K562 (cell line): ENCODE measurements at regions not wholly inside any gene's neighbourhood (a gene's known extent, or its start where the extent isn't known, plus 50 kb on each side); places are given as distances from the start of the nearest gene placed in this dataset.

Source experiments
- ATAC-seq: fragments of 200-7000 bp; cut with Tn5 transposase; 3 replicates; pipeline ENCODE4 v1.9.1; 2020; ENCODE audit warnings: moderate library complexity
- BruUV-seq: library from RNA; stranded (reverse); fragments of 400-500 nt; replicated peaks from 2 replicates; lab custom pipeline; 2021; lab: Mats Ljungman, UMichigan
- CTCF ChIA-PET: fragments of 300-600 bp; formaldehyde crosslinking; extraction: SDS; loops from one replicate; lab custom pipeline; 2021; ENCODE audit warnings: low intra/inter-chr PET ratio; lab: Yijun Ruan, JAX
- POLR2A ChIA-PET: fragments of 300-600, 350-650 bp; sonication (Branson Sonifier 250); formaldehyde crosslinking; extraction: SDS; loops from one replicate; lab custom pipeline; 2021; ENCODE audit warnings: antibody characterized with exemption, inconsistent platforms; lab: Yijun Ruan, JAX
- DNase-seq, 4 experiments: peaks; one replicate each; pipeline versions ENCODE4 v3.0.0 to v3.0.0-alpha.2; 2011 to 2018; ENCODE audit warnings: low spot score in 3 of 4, mixed read lengths in 3 of 4; ENCODE audit errors: extremely low read depth in 1 of 4
- FAIRE-seq: peaks from 2 replicates; lab custom pipeline; 2011; peaks lifted over from hg19 to GRCh38; lab: Jason Lieb, UNC
- H2AFZ ChIP-seq: 2 replicates; pipeline ENCODE4 v1.6.0; 2011; ENCODE audit warnings: low read depth, low read length, control low read depth, inconsistent platforms
- H3K27ac ChIP-seq: fragments of 200-600 bp; 3 replicates; pipeline ENCODE4 v1.8.0; 2011; ENCODE audit warnings: low read depth, mild to moderate bottlenecking, control low read depth, inconsistent platforms, low read length, moderate library complexity, mixed read lengths; ENCODE audit errors: extremely low read depth
- H3K27me3 ChIP-seq, 2 experiments: fragments of 300-600 bp in 1 of 2; 2 replicates in 1 of 2; 3 replicates in 1 of 2; pipeline versions ENCODE4 v1.6.0 to v1.8.0; 2011; ENCODE audit warnings: inconsistent platforms in 2 of 2, low read length in 2 of 2, mild to moderate bottlenecking in 1 of 2, mixed read lengths in 1 of 2, moderate library complexity in 1 of 2; ENCODE audit not compliant: control insufficient read depth in 2 of 2, insufficient read depth in 2 of 2
- H3K36me3 ChIP-seq: fragments of 300-600 bp; 3 replicates; pipeline ENCODE4 v1.8.0; 2011; ENCODE audit warnings: mild to moderate bottlenecking, low read length, inconsistent platforms; ENCODE audit not compliant: control insufficient read depth, insufficient read depth
- H3K4me1 ChIP-seq, 2 experiments: fragments of 200-600 bp in 1 of 2; replicated peaks in 1 of 2; 2 replicates in 1 of 2; 3 replicates in 1 of 2; pipeline versions ENCODE4 v1.5.1 to v1.8.0; 2011; ENCODE audit warnings: inconsistent platforms in 2 of 2, low read length in 2 of 2, mild to moderate bottlenecking in 1 of 2, mixed read lengths in 1 of 2, moderate library complexity in 1 of 2; ENCODE audit not compliant: control insufficient read depth in 2 of 2, insufficient read depth in 2 of 2
- H3K4me2 ChIP-seq: 2 replicates; pipeline ENCODE4 v1.6.1; 2011; ENCODE audit warnings: low read length, control low read depth, inconsistent platforms, mixed read lengths; ENCODE audit not compliant: insufficient read depth
- H3K4me3 ChIP-seq: fragments of 200-600 bp; sonication (generic), shearing (Covaris generic); 2 replicates; pipeline ENCODE4 v1.5.1; 2016; ENCODE audit warnings: control low read depth, inconsistent platforms
- H3K79me2 ChIP-seq: fragments of 200-600 bp; 3 replicates; pipeline ENCODE4 v1.8.0; 2011; ENCODE audit warnings: low read length, inconsistent platforms; ENCODE audit not compliant: control insufficient read depth, insufficient read depth
- H3K9ac ChIP-seq, 2 experiments: 2 replicates each; pipeline versions ENCODE4 v1.6.0 to v1.6.1; 2011; ENCODE audit warnings: low read depth in 2 of 2, low read length in 2 of 2, control low read depth in 1 of 2, inconsistent platforms in 1 of 2, mild to moderate bottlenecking in 1 of 2, mixed read lengths in 1 of 2; ENCODE audit not compliant: insufficient read depth in 1 of 2
- H3K9me1 ChIP-seq: one replicate; pipeline ENCODE4 v1.6.0; 2011; ENCODE audit warnings: inconsistent platforms, mild to moderate bottlenecking, low read length, moderate library complexity; ENCODE audit not compliant: control insufficient read depth, insufficient read depth
- H3K9me3 ChIP-seq: replicated peaks from 2 replicates; pipeline ENCODE4 v1.5.1; 2011; ENCODE audit warnings: low read depth, low read length, inconsistent platforms; ENCODE audit not compliant: control insufficient read depth, insufficient read depth
- H4K20me1 ChIP-seq: replicated peaks from 2 replicates; pipeline ENCODE4 v1.6.1; 2011; ENCODE audit warnings: low read length, inconsistent platforms, mixed read lengths; ENCODE audit not compliant: control insufficient read depth, insufficient read depth
- EP300 ChIP-seq: IDR thresholded peaks from 2 replicates; pipeline ENCODE4 v1.6.1; 2012; ENCODE audit warnings: low read length, improper control_type of control experiment
- FOS ChIP-seq: IDR thresholded peaks from 3 replicates; pipeline ENCODE4 v1.6.1; 2011; ENCODE audit not compliant: insufficient read length; ENCODE audit errors: extremely low read depth
- HNRNPL ChIP-seq: fragments of 200-400 bp; formaldehyde crosslinking; IDR thresholded peaks from 2 replicates; pipeline ENCODE4 v1.6.1; 2017; ENCODE audit warnings: low read depth, mild to moderate bottlenecking, low read length
- HNRNPUL1 ChIP-seq: fragments of 200-400 bp; formaldehyde crosslinking; IDR thresholded peaks from 2 replicates; pipeline ENCODE4 v1.6.1; 2017; ENCODE audit warnings: low read length
- IRF1 ChIP-seq: sonication (generic); formaldehyde crosslinking; IDR thresholded peaks from 2 replicates; pipeline ENCODE4 v1.8.0; 2022; ENCODE audit warnings: missing genetic modification reagents, mild to moderate bottlenecking, borderline replicate concordance
- MEIS2 ChIP-seq: fragments of 450-650 bp; IDR thresholded peaks from 2 replicates; pipeline ENCODE4 v1.6.1; 2014; ENCODE audit warnings: mild to moderate bottlenecking; ENCODE audit not compliant: partially characterized antibody
- NFE2 ChIP-seq: IDR thresholded peaks from 2 replicates; pipeline ENCODE4 v1.6.1; 2014; ENCODE audit warnings: antibody characterized with exemption, low read depth
- NONO ChIP-seq, 2 experiments: fragments of 200-400 bp in 1 of 2; fragments of 450-650 bp in 1 of 2; formaldehyde crosslinking in 1 of 2; IDR thresholded peaks; 2 replicates each; pipeline ENCODE4 v1.6.1; 2017; ENCODE audit warnings: low read depth in 2 of 2, mild to moderate bottlenecking in 2 of 2, moderate library complexity in 2 of 2, low read length in 1 of 2
- POLR2G ChIP-seq: fragments of 200-400 bp; formaldehyde crosslinking; IDR thresholded peaks from 2 replicates; pipeline ENCODE4 v1.6.1; 2017; ENCODE audit warnings: low read depth, mild to moderate bottlenecking, antibody characterized with exemption, low read length, moderate library complexity
- ZNF217 ChIP-seq: sonication (generic); formaldehyde crosslinking; IDR thresholded peaks from 2 replicates; pipeline ENCODE4 v1.8.0; 2022; ENCODE audit warnings: mild to moderate bottlenecking, missing genetic modification reagents
- ZNF395 ChIP-seq: fragments of 200-800 bp; sonication (Bioruptor generic); IDR thresholded peaks from 2 replicates; pipeline ENCODE4 v1.6.1; 2017; ENCODE audit warnings: missing genetic modification characterization, missing compliant biosample characterization
- ZNF707 ChIP-seq: fragments of 250-450 bp; sonication (Bioruptor Pico); conservative IDR thresholded peaks from 2 replicates; pipeline ENCODE4 v1.8.0; 2022; ENCODE audit warnings: inconsistent platforms, mild to moderate bottlenecking, moderate library complexity
- WGBS: fragments of 100-300 bp; shearing (Covaris generic); methylation state at CpG from one replicate; pipeline ENCODE4 v1.1.6; 2016; ENCODE audit warnings: low coverage, mixed read lengths; ENCODE audit not compliant: insufficient coverage; ENCODE audit errors: missing lambda C conversion rate; 5-methylcytosine and 5-hydroxymethylcytosine counted together
- in situ Hi-C: fragments of 300-500 bp; cut with MboI; formaldehyde crosslinking; loops from 4 replicates; pipeline ENCODE4 v1.15.0; 2018; ENCODE audit warnings: inconsistent platforms, mixed read lengths
- intact Hi-C: fragments of 100-400 bp; cut with micrococcal nuclease; formaldehyde crosslinking; loops from 2 replicates; pipeline ENCODE4 v1.14.2; 2022
- TF ChIP-seq, protein P1 (sequence below): fragments of 450-650 bp; formaldehyde crosslinking; IDR thresholded peaks from 2 replicates; pipeline ENCODE4 v1.4.0; 2020; ENCODE audit warnings: mild to moderate bottlenecking, mixed read lengths
- TF ChIP-seq, protein P2 (sequence below): fragments of 250-450 bp; sonication (Bioruptor Pico); IDR thresholded peaks from 2 replicates; pipeline ENCODE4 v1.9.0; 2021; ENCODE audit warnings: mild to moderate bottlenecking

- TF ChIP-seq, protein P1, sequence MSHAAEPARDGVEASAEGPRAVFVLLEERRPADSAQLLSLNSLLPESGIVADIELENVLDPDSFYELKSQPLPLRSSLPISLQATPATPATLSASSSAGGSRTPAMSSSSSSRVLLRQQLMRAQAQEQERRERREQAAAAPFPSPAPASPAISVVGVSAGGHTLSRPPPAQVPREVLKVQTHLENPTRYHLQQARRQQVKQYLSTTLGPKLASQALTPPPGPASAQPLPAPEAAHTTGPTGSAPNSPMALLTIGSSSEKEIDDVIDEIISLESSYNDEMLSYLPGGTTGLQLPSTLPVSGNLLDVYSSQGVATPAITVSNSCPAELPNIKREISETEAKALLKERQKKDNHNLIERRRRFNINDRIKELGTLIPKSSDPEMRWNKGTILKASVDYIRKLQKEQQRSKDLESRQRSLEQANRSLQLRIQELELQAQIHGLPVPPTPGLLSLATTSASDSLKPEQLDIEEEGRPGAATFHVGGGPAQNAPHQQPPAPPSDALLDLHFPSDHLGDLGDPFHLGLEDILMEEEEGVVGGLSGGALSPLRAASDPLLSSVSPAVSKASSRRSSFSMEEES (CRISPR knock-in tag): no peak
- TF ChIP-seq ZNF217 (CRISPR knock-in tag) (no peak), ZNF395 (no peak), NONO (IDR thresholded peaks at IDR 0.05; ENCODE audit: low read depth in 2 of 2, low read length in 1 of 2) (no peak), NFE2 (no peak)
- TF ChIP-seq, protein P2, sequence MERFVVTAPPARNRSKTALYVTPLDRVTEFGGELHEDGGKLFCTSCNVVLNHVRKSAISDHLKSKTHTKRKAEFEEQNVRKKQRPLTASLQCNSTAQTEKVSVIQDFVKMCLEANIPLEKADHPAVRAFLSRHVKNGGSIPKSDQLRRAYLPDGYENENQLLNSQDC (CRISPR knock-in tag): no peak
These were observed 92.6 kb upstream of the NGF start (continued) for GRCh38 chr1:115430441-115431158.

- no peaks in the 10 kb centered on the region for H3K79me2 ChIP-seq
- H3K4me1 ChIP-seq: no peaks in the 10 kb centered on the region; a peak in 1 of 5 replicates
- no peaks in the 10 kb centered on the region for H3K9me1 ChIP-seq
- WGBS: 0% methylated on average over 2 of the region's 2 CpGs
- H4K20me1 ChIP-seq: no peaks in the 10 kb centered on the region
- ChIA-PET CTCF (no interaction called here), POLR2A (interaction anchor here (0.9 kb wide), 1 partner anchor 23 kb away, joined by 3 read pairs; no protein-coding TSS in a partner anchor)
- BruUV-seq: no TSS peak
- no peak for DNase-seq
- in situ Hi-C loops (no loop called here), intact Hi-C loops (no loop called here)
- no peaks in the 10 kb centered on the region; a peak in 1 of 5 replicates for H3K27me3 ChIP-seq
- no peak overlapping the region for H3K27ac ChIP-seq
- H2AFZ ChIP-seq: no peak overlapping the region
- FAIRE-seq: no peak
- H3K4me3 ChIP-seq: no peak overlapping the region
- no peak for TF ChIP-seq MEIS2
- no peak for TF ChIP-seq ZNF707
- no peak for TF ChIP-seq HNRNPUL1
- no peak for TF ChIP-seq POLR2G
- no peak for TF ChIP-seq HNRNPL
- TF ChIP-seq EP300: no peak
- TF ChIP-seq FOS: no peak
- no peak for TF ChIP-seq IRF1 (CRISPR knock-in tag)
- no peak overlapping the region for H3K9ac ChIP-seq
- no peaks in the 10 kb centered on the region for H3K36me3 ChIP-seq
- no peaks in the 10 kb centered on the region for H3K9me3 ChIP-seq
- no peak for ATAC-seq
- no peak overlapping the region for H3K4me2 ChIP-seq
These were observed 91.8 kb upstream of the NGF start for GRCh38 chr1:115429884-115430283.
